Mucosa of descending colon (tissue), 3 donors: ENCODE measurements at regions not wholly inside any gene's neighbourhood (a gene's known extent, or its start where the extent isn't known, plus 50 kb on each side); places are given as distances from the start of the nearest gene placed in this dataset.

Source experiments
- ATAC-seq: fragments of 200-7000 bp; cut with Tn5 transposase; one replicate; pipeline ENCODE4 v1.9.1; 2020; ENCODE audit warnings: mild to moderate bottlenecking, moderate library complexity
- DNase-seq, 3 donors: peaks; one replicate each; pipeline ENCODE4 v3.0.0-alpha.2; 2020
- H3K36me3 ChIP-seq: fragments of 200-600 bp; one replicate; pipeline ENCODE4 v1.8.0; 2021; ENCODE audit warnings: low read depth, mild to moderate bottlenecking
- H3K4me1 ChIP-seq: fragments of 200-600 bp; one replicate; pipeline ENCODE4 v1.8.0; 2021; ENCODE audit warnings: low read depth, mild to moderate bottlenecking
- H3K4me3 ChIP-seq: fragments of 200-600 bp; one replicate; pipeline ENCODE4 v1.8.0; 2021; ENCODE audit warnings: mild to moderate bottlenecking
- H3K9me3 ChIP-seq: fragments of 200-600 bp; one replicate; pipeline ENCODE4 v1.8.0; 2021; ENCODE audit warnings: mild to moderate bottlenecking
- intact Hi-C, 2 donors: fragments of 100-400 bp; cut with DNase I in 1 of 2; cut with micrococcal nuclease in 1 of 2; formaldehyde crosslinking; loops; one replicate each; pipeline versions ENCODE4 v1.11.0 to v1.11.1; 2022; cut with DNase I, micrococcal nuclease
- TF ChIP-seq, protein P1 (sequence below): fragments of 200-600 bp; IDR thresholded peaks from one replicate; pipeline ENCODE4 v1.8.0; 2022; ENCODE audit warnings: antibody characterized with exemption, mild to moderate bottlenecking
- donor health status: DM: no; HTN: no; CAD: no; lungs with moderate emphysema.
- donor health status: DM: no; HTN: no; CAD: no.
- donor health status: DM: no; HTN: yes; CAD: no.

DNA sequence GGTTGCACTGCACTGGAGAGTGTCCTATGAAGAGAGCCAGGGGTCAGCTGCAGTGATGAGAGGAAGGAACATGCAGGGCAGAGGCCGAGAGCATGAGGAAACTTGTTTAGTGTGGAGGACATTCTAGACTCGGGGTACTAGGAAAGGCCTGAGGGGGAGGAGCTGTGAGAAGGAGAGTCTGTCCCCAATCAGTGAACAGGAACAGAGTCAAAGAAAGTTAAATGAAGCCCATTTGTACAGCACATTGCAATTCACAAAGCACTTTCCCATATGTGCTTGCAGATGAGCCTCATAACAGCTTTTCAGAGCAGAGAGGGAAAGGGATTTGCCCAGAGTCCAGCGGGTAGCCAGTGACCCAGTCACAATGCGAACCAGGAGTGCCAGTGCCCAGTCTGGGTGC lies 83.4 kb downstream of the NAV1 start:
- Histone ChIP-seq H3K4me1 (no peaks in the 10 kb centered on the region), H3K36me3 (no peaks in the 10 kb centered on the region), H3K4me3 (no peak overlapping the region), H3K9me3 (no peaks in the 10 kb centered on the region)
- no peak for ATAC-seq
- TF ChIP-seq, protein P1, sequence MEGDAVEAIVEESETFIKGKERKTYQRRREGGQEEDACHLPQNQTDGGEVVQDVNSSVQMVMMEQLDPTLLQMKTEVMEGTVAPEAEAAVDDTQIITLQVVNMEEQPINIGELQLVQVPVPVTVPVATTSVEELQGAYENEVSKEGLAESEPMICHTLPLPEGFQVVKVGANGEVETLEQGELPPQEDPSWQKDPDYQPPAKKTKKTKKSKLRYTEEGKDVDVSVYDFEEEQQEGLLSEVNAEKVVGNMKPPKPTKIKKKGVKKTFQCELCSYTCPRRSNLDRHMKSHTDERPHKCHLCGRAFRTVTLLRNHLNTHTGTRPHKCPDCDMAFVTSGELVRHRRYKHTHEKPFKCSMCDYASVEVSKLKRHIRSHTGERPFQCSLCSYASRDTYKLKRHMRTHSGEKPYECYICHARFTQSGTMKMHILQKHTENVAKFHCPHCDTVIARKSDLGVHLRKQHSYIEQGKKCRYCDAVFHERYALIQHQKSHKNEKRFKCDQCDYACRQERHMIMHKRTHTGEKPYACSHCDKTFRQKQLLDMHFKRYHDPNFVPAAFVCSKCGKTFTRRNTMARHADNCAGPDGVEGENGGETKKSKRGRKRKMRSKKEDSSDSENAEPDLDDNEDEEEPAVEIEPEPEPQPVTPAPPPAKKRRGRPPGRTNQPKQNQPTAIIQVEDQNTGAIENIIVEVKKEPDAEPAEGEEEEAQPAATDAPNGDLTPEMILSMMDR = no peak
- intact Hi-C loops = no loop called here
- DNase-seq = no peak

DNA sequence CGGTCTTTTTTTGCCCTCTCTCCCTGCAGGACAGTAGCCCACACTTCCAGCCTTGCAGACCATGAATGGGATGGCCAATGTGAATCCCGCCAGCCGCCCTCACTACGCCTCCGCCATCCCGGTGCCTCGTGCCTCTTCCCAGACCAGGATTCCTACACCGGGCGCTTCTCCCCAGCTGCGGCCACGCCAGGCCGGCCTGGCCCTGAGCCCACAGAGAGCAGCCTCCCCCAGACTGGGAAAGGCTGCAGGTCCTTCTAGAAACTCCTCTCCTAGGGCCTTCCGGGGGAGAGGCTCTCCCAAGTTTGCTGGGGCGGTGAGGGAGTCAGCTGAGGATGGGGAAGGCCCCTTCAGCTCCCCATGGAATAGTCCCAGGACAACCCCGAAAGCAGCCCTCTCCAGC lies 83.9 kb downstream of the NAV1 start:
- no peak for ATAC-seq
- TF ChIP-seq, protein P1 = no peak

DNA sequence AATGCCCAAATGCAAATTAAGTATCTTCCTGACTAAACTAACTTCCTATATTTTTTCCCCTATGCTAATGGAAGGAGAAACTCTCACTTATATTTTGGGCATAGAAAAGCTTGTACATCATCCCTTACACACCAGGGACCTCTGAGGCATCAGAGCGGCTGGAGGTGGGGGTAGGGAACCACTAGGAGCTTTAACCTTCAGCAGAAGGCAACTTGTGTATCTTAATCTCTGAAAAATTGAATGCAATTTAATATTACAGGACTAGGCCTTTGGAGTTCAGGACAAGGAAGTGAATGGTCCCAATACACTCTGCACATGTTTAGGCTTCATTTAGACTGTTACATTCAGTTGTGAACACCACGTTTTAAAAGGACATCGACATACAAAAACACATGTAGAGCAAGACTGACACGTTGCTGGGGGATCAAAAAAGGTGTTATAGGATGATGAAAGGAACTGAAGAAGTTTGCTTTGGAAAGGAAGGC lies 85.9 kb downstream of the NAV1 start:
- ATAC-seq (no peak), DNase-seq (no peak)
- intact Hi-C loops = no loop called here
- no peaks in the 10 kb centered on the region for H3K9me3 ChIP-seq
- H3K4me3 ChIP-seq = no peak overlapping the region
- no peaks in the 10 kb centered on the region for H3K36me3 ChIP-seq
- peaks cover 7% of the 10 kb centered on the region for H3K4me1 ChIP-seq
- TF ChIP-seq, protein P1 = no peak

More for the DNA sequence above, 83.9 kb downstream of the NAV1 start:
- DNase-seq = no peak
- H3K4me1 ChIP-seq = no peaks in the 10 kb centered on the region
- intact Hi-C loops = no loop called here
- no peak overlapping the region for H3K4me3 ChIP-seq
- no peaks in the 10 kb centered on the region for H3K9me3 ChIP-seq
- no peaks in the 10 kb centered on the region for H3K36me3 ChIP-seq

DNA sequence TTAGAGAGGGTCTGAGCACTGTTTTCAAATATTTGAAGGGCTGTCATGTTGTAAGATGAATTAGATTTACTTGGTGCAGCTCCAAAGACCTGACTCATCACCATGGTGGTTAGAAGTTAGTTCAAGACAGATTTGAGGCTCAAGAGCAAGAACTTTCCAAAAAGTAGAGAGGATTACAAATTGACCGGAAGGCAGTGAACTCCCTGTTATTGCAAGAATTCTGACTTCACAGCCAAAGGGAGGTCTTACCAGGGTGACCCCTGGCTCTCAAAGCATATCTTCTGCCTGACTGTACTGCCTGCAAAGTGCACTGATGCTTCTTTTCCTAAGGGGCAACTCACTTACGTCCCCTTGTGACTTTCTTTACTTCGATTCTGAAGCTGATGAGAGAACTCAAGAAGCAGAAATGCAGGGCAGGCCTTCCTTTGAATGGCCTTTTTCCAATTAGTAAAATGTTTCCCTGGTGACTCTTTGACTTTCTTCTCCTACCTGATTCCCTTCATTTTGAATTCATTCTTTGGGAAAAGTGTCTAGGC lies 86.4 kb downstream of the NAV1 start:
- Histone ChIP-seq H3K4me3 (no peak overlapping the region), H3K36me3 (no peaks in the 10 kb centered on the region), H3K4me1 (peaks cover 7% of the 10 kb centered on the region), H3K9me3 (no peaks in the 10 kb centered on the region)
- peak; percentile 51 for ATAC-seq
- intact Hi-C loops = no loop called here
- TF ChIP-seq, protein P1 = no peak
- no peak for DNase-seq

DNA sequence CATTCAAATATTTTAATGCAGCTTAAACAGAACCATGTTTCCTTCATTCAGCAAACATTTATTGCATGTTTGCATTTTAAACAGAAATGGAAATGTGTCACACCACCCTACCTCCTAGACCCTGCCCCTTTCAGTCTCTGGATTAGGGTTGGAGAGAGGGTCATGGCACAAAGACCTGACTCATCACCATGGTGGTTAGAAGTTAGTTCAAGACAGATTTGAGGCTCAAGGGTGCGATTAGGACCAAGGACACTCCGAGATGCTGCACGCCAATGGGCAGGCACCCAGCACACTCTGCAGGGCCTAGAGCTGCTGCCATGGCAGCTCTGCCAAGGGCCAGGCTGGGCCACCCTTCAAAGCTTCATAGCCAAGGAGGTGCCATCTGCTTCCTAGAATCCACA lies 86.9 kb downstream of the NAV1 start:
- TF ChIP-seq, protein P1 = no peak
- no peak for ATAC-seq

More for the DNA sequence above, 86.9 kb downstream of the NAV1 start:
- Histone ChIP-seq H3K36me3 (no peaks in the 10 kb centered on the region), H3K9me3 (no peaks in the 10 kb centered on the region), H3K4me3 (no peak overlapping the region), H3K4me1 (peaks cover 7% of the 10 kb centered on the region)
- intact Hi-C loops = no loop called here
- no peak for DNase-seq
